OCI-LY7 (cell line): ENCODE measurements at regions not wholly inside any gene's neighbourhood (a gene's known extent, or its start where the extent isn't known, plus 50 kb on each side); places are given as distances from the start of the nearest gene placed in this dataset.

Source experiments
- BruUV-seq: library from RNA; stranded (reverse); fragments of 400-500 nt; replicated peaks from 2 replicates; lab custom pipeline; 2021; lab: Mats Ljungman, UMichigan
- CTCF ChIA-PET: fragments of 300-600 bp; sonication (Branson Sonifier 250); formaldehyde crosslinking; loops from one replicate; lab custom pipeline; 2022; ENCODE audit warnings: antibody characterized with exemption; ENCODE audit not compliant: unreplicated experiment; lab: Charles Lee
- POLR2A ChIA-PET: fragments of 300-600 bp; sonication (Branson Sonifier 250); formaldehyde crosslinking; loops from one replicate; lab custom pipeline; 2022; ENCODE audit warnings: antibody characterized with exemption; lab: Charles Lee
- DNase-seq: peaks from one replicate; pipeline ENCODE4 v3.0.0-alpha.2; 2015; ENCODE audit warnings: low spot score
- H2AFZ ChIP-seq: fragments of 200-600 bp; sonication (generic), shearing (Covaris generic); 2 replicates; pipeline ENCODE4 v1.6.1; 2014; ENCODE audit warnings: mild to moderate bottlenecking, antibody characterized with exemption, low read length, moderate library complexity
- H3K27ac ChIP-seq: fragments of 200-600 bp; sonication (generic); 2 replicates; pipeline ENCODE4 v1.5.1; 2014; ENCODE audit warnings: mixed run types, low read depth, mild to moderate bottlenecking, moderate library complexity, low read length, inconsistent platforms; ENCODE audit not compliant: poor library complexity, severe bottlenecking
- H3K36me3 ChIP-seq: fragments of 200-600 bp; sonication (generic); 2 replicates; pipeline ENCODE4 v1.6.1; 2014; ENCODE audit warnings: mild to moderate bottlenecking, antibody characterized with exemption, low read length, moderate library complexity, mixed read lengths; ENCODE audit not compliant: insufficient read depth
- H3K4me1 ChIP-seq: fragments of 200-600 bp; sonication (generic); 2 replicates; pipeline ENCODE4 v1.5.1; 2014; ENCODE audit warnings: mild to moderate bottlenecking, low read length; ENCODE audit not compliant: insufficient read depth, poor library complexity, severe bottlenecking
- H3K4me2 ChIP-seq: fragments of 200-600 bp; sonication (generic); 2 replicates; pipeline ENCODE4 v1.6.1; 2014; ENCODE audit warnings: mild to moderate bottlenecking, low read length
- H3K4me3 ChIP-seq: fragments of 200-600 bp; sonication (generic); 2 replicates; pipeline ENCODE4 v1.5.1; 2014; ENCODE audit warnings: mild to moderate bottlenecking, low read depth, low read length; ENCODE audit not compliant: poor library complexity, severe bottlenecking
- H3K79me2 ChIP-seq: fragments of 200-600 bp; sonication (generic); 2 replicates; pipeline ENCODE4 v1.6.1; 2016; ENCODE audit warnings: low read depth, mild to moderate bottlenecking, low read length, moderate library complexity, mixed read lengths; ENCODE audit not compliant: insufficient read depth
- H3K9me2 ChIP-seq: fragments of 200-600 bp; sonication (generic); 2 replicates; pipeline ENCODE4 v1.6.1; 2016; ENCODE audit warnings: mild to moderate bottlenecking, low read length, mixed read lengths; ENCODE audit not compliant: insufficient read depth
- H3K9me3 ChIP-seq: fragments of 200-600 bp; sonication (generic); 2 replicates; pipeline ENCODE4 v1.6.1; 2014; ENCODE audit warnings: mild to moderate bottlenecking, mixed run types, low read length, mixed read lengths
- H4K20me1 ChIP-seq: fragments of 200-600 bp; sonication (generic); 2 replicates; pipeline ENCODE4 v1.6.1; 2014; ENCODE audit warnings: mild to moderate bottlenecking, antibody characterized with exemption, low read length, moderate library complexity, mixed read lengths; ENCODE audit not compliant: insufficient read depth
- EZH2phosphoT487 ChIP-seq: fragments of 200-600 bp; sonication (generic); IDR thresholded peaks from 2 replicates; pipeline ENCODE4 v1.6.1; 2018; ENCODE audit warnings: low read depth, borderline replicate concordance, mild to moderate bottlenecking, mixed run types, antibody characterized with exemption, low read length, moderate library complexity, mixed read lengths
- intact Hi-C: fragments of 100-400 bp; cut with micrococcal nuclease; formaldehyde crosslinking; loops from one replicate; pipeline ENCODE4 v1.10.0; 2022; ENCODE audit not compliant: unreplicated experiment
- TF ChIP-seq, protein P1 (sequence below): fragments of 200-600 bp; sonication (generic); conservative IDR thresholded peaks from 2 replicates; pipeline ENCODE4 v1.5.1; 2014; ENCODE audit warnings: mild to moderate bottlenecking, antibody characterized with exemption, low read length, moderate library complexity, mixed read lengths

DNA sequence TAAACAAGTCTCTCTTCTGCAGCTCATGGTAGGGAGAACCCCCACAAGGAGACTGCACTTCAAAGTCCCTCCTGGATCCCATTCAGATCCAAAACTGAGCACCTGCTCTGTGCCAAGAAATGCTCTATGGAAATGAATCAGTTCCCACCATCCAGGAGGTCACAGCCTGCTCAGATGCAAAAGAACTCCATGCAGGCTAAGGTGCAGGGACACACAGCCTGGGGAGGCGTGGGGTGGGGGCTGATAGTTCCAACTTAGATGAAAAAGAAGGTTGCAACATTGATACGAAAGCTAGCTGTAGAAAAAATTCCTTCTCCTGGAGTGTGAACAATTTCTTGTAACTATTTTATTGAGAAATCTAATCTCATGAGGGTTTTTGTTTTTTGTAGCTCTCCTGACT lies 111.0 kb upstream of the TMEM170B start:
- Histone ChIP-seq H3K9me3 (no peaks in the 10 kb centered on the region), H3K79me2 (no peaks in the 10 kb centered on the region), H3K36me3 (no peaks in the 10 kb centered on the region), H4K20me1 (no peaks in the 10 kb centered on the region), H3K27ac (no peak overlapping the region), H3K4me3 (no peak overlapping the region), H3K9me2 (no peaks in the 10 kb centered on the region), H2AFZ (no peak overlapping the region), H3K4me2 (no peak overlapping the region), H3K4me1 (peaks cover 17% of the 10 kb centered on the region)
- CTCF ChIA-PET = interaction anchor here (0.6 kb wide), 1 partner anchor 13 kb away, joined by 4 read pairs; no protein-coding TSS in a partner anchor
- intact Hi-C loops = no loop called here
- BruUV-seq = no TSS peak
- no peak for DNase-seq
- TF ChIP-seq EZH2phosphoT487 = no peak
- TF ChIP-seq, protein P1, sequence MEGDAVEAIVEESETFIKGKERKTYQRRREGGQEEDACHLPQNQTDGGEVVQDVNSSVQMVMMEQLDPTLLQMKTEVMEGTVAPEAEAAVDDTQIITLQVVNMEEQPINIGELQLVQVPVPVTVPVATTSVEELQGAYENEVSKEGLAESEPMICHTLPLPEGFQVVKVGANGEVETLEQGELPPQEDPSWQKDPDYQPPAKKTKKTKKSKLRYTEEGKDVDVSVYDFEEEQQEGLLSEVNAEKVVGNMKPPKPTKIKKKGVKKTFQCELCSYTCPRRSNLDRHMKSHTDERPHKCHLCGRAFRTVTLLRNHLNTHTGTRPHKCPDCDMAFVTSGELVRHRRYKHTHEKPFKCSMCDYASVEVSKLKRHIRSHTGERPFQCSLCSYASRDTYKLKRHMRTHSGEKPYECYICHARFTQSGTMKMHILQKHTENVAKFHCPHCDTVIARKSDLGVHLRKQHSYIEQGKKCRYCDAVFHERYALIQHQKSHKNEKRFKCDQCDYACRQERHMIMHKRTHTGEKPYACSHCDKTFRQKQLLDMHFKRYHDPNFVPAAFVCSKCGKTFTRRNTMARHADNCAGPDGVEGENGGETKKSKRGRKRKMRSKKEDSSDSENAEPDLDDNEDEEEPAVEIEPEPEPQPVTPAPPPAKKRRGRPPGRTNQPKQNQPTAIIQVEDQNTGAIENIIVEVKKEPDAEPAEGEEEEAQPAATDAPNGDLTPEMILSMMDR = no peak
- POLR2A ChIA-PET = interaction anchor here (0.5 to 1.4 kb wide), 2 partner anchors 33 to 796 kb away, joined by 3 to 5 read pairs; no protein-coding TSS in a partner anchor

DNA sequence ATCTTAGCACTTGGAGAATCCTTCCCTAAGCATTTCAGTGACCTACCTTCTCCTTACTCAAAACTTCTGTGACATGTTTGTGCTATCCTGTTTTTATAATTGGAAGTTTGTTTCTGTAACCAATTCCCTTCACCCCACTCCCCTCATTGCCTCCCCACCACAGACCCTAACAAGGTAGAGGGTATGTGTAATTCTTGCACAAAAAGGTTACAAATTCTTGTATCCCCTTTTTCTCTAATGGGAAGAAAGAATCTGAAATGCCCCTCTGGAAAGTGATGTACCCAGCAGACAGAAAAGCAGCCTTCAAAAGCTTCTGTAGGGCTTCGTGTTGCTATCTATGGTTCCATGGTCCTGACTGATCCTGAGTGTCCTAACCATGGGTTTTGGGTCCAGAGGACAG lies 111.7 kb upstream of the TMEM170B start:
- Histone ChIP-seq H3K9me3 (no peaks in the 10 kb centered on the region), H3K4me1 (peaks cover 17% of the 10 kb centered on the region), H3K79me2 (no peaks in the 10 kb centered on the region), H3K9me2 (no peaks in the 10 kb centered on the region), H3K36me3 (no peaks in the 10 kb centered on the region), H3K4me2 (no peak overlapping the region), H4K20me1 (no peaks in the 10 kb centered on the region), H3K4me3 (no peak overlapping the region), H3K27ac (no peak overlapping the region), H2AFZ (no peak overlapping the region)
- ChIA-PET POLR2A (interaction anchor here (0.5 to 1.4 kb wide), 2 partner anchors 11 to 34 kb away, joined by 3 to 5 read pairs; no protein-coding TSS in a partner anchor), CTCF (no interaction called here)
- no TSS peak for BruUV-seq
- intact Hi-C loops = no loop called here
- DNase-seq = no peak
- TF ChIP-seq EZH2phosphoT487 = no peak
- TF ChIP-seq, protein P1 = no peak

DNA sequence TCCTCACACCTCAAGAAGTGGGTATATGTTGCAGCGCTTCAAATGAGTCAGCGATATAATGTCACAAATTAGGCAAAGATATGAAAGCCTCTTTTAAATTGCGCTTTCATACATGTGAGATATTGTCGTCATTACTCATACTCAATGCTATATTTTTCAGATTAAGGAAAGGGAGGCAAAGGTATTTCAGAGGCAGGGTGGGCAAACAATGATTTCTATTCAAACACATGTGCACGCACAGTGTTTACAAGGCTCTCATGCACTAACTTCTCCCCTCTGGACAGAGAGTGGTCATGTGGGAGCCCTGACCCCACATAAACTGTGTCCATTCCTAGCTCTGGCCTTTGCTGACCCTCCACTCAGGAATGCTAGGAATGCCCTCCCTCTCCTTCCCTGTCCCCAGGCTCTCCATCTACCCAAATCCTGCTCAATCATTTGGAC lies 112.1 kb upstream of the TMEM170B start:
- no TSS peak for BruUV-seq

More for the DNA sequence above, 112.1 kb upstream of the TMEM170B start:
- Histone ChIP-seq H2AFZ (no peak overlapping the region), H3K9me3 (no peaks in the 10 kb centered on the region), H3K4me3 (no peak overlapping the region), H3K4me1 (peaks cover 17% of the 10 kb centered on the region), H3K4me2 (no peak overlapping the region), H3K79me2 (no peaks in the 10 kb centered on the region), H3K27ac (no peak overlapping the region), H4K20me1 (no peaks in the 10 kb centered on the region), H3K9me2 (no peaks in the 10 kb centered on the region), H3K36me3 (no peaks in the 10 kb centered on the region)
- no peak for TF ChIP-seq EZH2phosphoT487
- intact Hi-C loops = no loop called here
- ChIA-PET CTCF (interaction anchor here (0.6 kb wide), 1 partner anchor 17 kb away, joined by 3 read pairs; no protein-coding TSS in a partner anchor), POLR2A (interaction anchor here (0.5 kb wide), 1 partner anchor 10 kb away, joined by 3 read pairs; no protein-coding TSS in a partner anchor)
- no peak for DNase-seq
